Peyer's patch (tissue), 4 donors: ENCODE measurements at regions not wholly inside any gene's neighbourhood (a gene's known extent, or its start where the extent isn't known, plus 50 kb on each side); places are given as distances from the start of the nearest gene placed in this dataset.

Experiments used
- DNase-seq, 3 donors: peaks; one replicate each; pipeline ENCODE4 v3.0.0-alpha.2; 2017 to 2019
- H3K27ac ChIP-seq, 4 donors: fragments of 200-600 bp; sonication (generic); one replicate each; pipeline ENCODE4 v1.5.1; 2016 to 2019
- H3K27me3 ChIP-seq, 2 donors: fragments of 200-600 bp; sonication (generic); one replicate each; pipeline ENCODE4 v1.5.1; 2019
- H3K36me3 ChIP-seq, 3 donors: fragments of 200-600 bp; sonication (generic); one replicate each; pipeline ENCODE4 v1.5.1; 2016 to 2019
- H3K4me1 ChIP-seq, 4 donors: fragments of 200-600 bp; sonication (generic); one replicate each; pipeline ENCODE4 v1.5.1; 2016 to 2019
- H3K4me3 ChIP-seq, 4 donors: fragments of 200-600 bp; sonication (generic); 1 replicate in 3 of 4; 2 replicates in 1 of 4; pipeline ENCODE4 v1.5.1; 2016 to 2019; ENCODE audit warnings: mild to moderate bottlenecking in 1 of 4
- H3K9me3 ChIP-seq, 4 donors: fragments of 200-600 bp; sonication (generic); one replicate each; pipeline ENCODE4 v1.5.1; 2016 to 2019; ENCODE audit warnings: mild to moderate bottlenecking in 1 of 4
- CTCF ChIP-seq, 6 experiments: fragments of 450-650 bp in 4 of 6; fragments of 200-600 bp in 2 of 6; sonication (generic) in 1 of 6; IDR thresholded peaks; one replicate each; pipeline ENCODE4 v1.5.1; 2017 to 2019; ENCODE audit warnings: antibody characterized with exemption in 6 of 6, mild to moderate bottlenecking in 3 of 6, moderate library complexity in 1 of 6
- POLR2A ChIP-seq, 2 donors: fragments of 450-650 bp; IDR thresholded peaks; one replicate each; pipeline ENCODE4 v1.5.1; 2017; ENCODE audit warnings: antibody characterized with exemption in 2 of 2, mild to moderate bottlenecking in 2 of 2, moderate library complexity in 2 of 2

- no peaks in the 10 kb centered on the region for H3K27me3 ChIP-seq
- no peak for TF ChIP-seq CTCF (IDR thresholded peaks at IDR 0.05)
- no peak for TF ChIP-seq POLR2A (IDR thresholded peaks at IDR 0.05)
- no peaks in the 10 kb centered on the region for H3K4me1 ChIP-seq
- H3K9me3 ChIP-seq: no peaks in the 10 kb centered on the region
- no peak overlapping the region for H3K27ac ChIP-seq
- no peak overlapping the region for H3K4me3 ChIP-seq
- H3K36me3 ChIP-seq: no peaks in the 10 kb centered on the region
- no peak for DNase-seq
Observed at GRCh38 chr9:16074963-16075362, 522.1 kb downstream of the CCDC171 start.

GRCh38 chr9:16075696-16076095, 522.9 kb downstream of the CCDC171 start:
- Histone ChIP-seq H3K4me1 (no peaks in the 10 kb centered on the region), H3K27ac (no peak overlapping the region), H3K27me3 (no peaks in the 10 kb centered on the region), H3K36me3 (no peaks in the 10 kb centered on the region), H3K4me3 (no peak overlapping the region), H3K9me3 (no peaks in the 10 kb centered on the region)
- no peak for TF ChIP-seq POLR2A (IDR thresholded peaks at IDR 0.05)
- no peak for TF ChIP-seq CTCF (IDR thresholded peaks at IDR 0.05)
- no peak for DNase-seq

DNA sequence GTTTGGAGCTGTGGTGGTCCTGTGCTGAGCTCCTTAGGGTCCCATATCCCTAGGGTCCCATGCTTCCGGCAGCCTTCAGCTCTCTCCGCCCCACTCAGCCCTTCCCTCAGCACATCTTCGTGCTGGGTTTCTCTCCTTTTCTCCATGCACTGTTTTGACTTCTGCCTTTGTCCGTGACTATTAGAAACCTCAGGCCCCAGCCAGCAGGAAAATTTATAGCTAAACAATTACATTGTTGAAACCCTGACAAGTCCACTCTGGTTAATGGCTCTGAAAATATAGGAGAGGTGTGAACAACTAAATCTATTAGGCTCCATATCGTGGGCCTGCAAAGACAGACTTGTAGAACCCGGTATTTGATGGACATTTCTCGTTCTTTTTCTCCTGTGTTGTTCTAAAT, 523.7 kb downstream of the CCDC171 start:
- H3K27me3 ChIP-seq: no peaks in the 10 kb centered on the region
- TF ChIP-seq CTCF (IDR thresholded peaks at IDR 0.05) (no peak), POLR2A (IDR thresholded peaks at IDR 0.05) (no peak)

GRCh38 chr9:16082796-16083195, 530.0 kb downstream of the CCDC171 start:
- no peak for DNase-seq
- no peak overlapping the region for H3K27ac ChIP-seq
- no peaks in the 10 kb centered on the region for H3K27me3 ChIP-seq
- no peak for TF ChIP-seq CTCF (IDR thresholded peaks at IDR 0.05)
- TF ChIP-seq POLR2A (IDR thresholded peaks at IDR 0.05): no peak
- no peaks in the 10 kb centered on the region for H3K4me1 ChIP-seq
- no peak overlapping the region for H3K4me3 ChIP-seq
- H3K36me3 ChIP-seq: no peaks in the 10 kb centered on the region
- H3K9me3 ChIP-seq: no peaks in the 10 kb centered on the region

More for the DNA sequence above, 523.7 kb downstream of the CCDC171 start:
- H3K27ac ChIP-seq: no peak overlapping the region
- no peaks in the 10 kb centered on the region for H3K36me3 ChIP-seq
- no peak overlapping the region for H3K4me3 ChIP-seq
- H3K9me3 ChIP-seq: no peaks in the 10 kb centered on the region
- no peak for DNase-seq
- no peaks in the 10 kb centered on the region for H3K4me1 ChIP-seq

- H3K9me3 ChIP-seq: no peaks in the 10 kb centered on the region
- H3K27ac ChIP-seq: no peak overlapping the region
- DNase-seq: no peak
- no peaks in the 10 kb centered on the region for H3K36me3 ChIP-seq
- no peak overlapping the region for H3K4me3 ChIP-seq
- TF ChIP-seq POLR2A (IDR thresholded peaks at IDR 0.05) (no peak), CTCF (IDR thresholded peaks at IDR 0.05) (no peak)
- H3K4me1 ChIP-seq: no peaks in the 10 kb centered on the region
- no peaks in the 10 kb centered on the region for H3K27me3 ChIP-seq
Observed at GRCh38 chr9:16085167-16085726, 532.4 kb downstream of the CCDC171 start.
